ENCODE measurements at regions not wholly inside any gene's neighbourhood (a gene's known extent, or its start where the extent isn't known, plus 50 kb on each side); places are given as distances from the start of the nearest gene placed in this dataset.

DNA sequence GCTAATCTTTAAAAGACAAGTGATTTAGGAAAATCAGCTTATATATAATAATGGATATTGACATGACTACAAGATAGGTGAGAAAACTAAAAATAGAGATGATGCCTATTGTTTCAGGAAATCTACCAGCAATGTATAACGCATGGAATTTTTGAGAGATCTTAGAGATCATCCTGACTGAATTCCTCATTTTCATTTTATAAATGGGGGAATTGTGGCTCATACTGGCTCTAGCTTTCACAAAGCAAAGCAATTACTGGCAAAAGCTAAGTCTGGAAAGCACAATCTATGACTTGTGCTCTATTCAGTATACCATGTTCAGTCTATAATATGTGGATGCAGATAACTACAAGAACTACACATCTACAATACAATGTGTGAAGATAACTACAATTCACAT is 51.9 kb upstream of the FANCL start:
- no peak for TF ChIP-seq POLR2A (IDR thresholded peaks at IDR 0.05)
- TF ChIP-seq, protein P1, sequence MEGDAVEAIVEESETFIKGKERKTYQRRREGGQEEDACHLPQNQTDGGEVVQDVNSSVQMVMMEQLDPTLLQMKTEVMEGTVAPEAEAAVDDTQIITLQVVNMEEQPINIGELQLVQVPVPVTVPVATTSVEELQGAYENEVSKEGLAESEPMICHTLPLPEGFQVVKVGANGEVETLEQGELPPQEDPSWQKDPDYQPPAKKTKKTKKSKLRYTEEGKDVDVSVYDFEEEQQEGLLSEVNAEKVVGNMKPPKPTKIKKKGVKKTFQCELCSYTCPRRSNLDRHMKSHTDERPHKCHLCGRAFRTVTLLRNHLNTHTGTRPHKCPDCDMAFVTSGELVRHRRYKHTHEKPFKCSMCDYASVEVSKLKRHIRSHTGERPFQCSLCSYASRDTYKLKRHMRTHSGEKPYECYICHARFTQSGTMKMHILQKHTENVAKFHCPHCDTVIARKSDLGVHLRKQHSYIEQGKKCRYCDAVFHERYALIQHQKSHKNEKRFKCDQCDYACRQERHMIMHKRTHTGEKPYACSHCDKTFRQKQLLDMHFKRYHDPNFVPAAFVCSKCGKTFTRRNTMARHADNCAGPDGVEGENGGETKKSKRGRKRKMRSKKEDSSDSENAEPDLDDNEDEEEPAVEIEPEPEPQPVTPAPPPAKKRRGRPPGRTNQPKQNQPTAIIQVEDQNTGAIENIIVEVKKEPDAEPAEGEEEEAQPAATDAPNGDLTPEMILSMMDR (IDR thresholded peaks at IDR 0.05): no peak
